Umbilical cord (tissue), 1 donor: ENCODE measurements at regions not wholly inside any gene's neighbourhood (a gene's known extent, or its start where the extent isn't known, plus 50 kb on each side); places are given as distances from the start of the nearest gene placed in this dataset.
"Not testable (repeated sequence)": the region's sequence is repeated elsewhere in the genome, so short reads cannot be mapped to it uniquely, and the experiment has no call there.

Source experiments
- DNase-seq: peaks from one replicate; pipeline ENCODE4 v3.0.0-alpha.2; 2015; ENCODE audit warnings: low spot score

GRCh38 chr9:41754822-41755221 is 374.4 kb downstream of the CNTNAP3B start:
- not testable (repeated sequence) for DNase-seq

GRCh38 chr9:41754403-41754802 is 374.8 kb downstream of the CNTNAP3B start:
- DNase-seq, result not testable (repeated sequence)

GRCh38 chr9:41741897-41742296 is 387.3 kb downstream of the CNTNAP3B start:
- DNase-seq, result not testable (repeated sequence)

GRCh38 chr9:41741173-41741572 is 388.1 kb downstream of the CNTNAP3B start:
- not testable (repeated sequence) for DNase-seq

GRCh38 chr9:41738681-41739080 is 390.5 kb downstream of the CNTNAP3B start:
- DNase-seq, result not testable (repeated sequence)

GRCh38 chr9:41699190-41699589 is 430.0 kb downstream of the CNTNAP3B start:
- not testable (repeated sequence) for DNase-seq

- peak; percentile 0 for DNase-seq
Observed at GRCh38 chr9:41697080-41697479, 432.1 kb downstream of the CNTNAP3B start.

- DNase-seq, result not testable (repeated sequence)
Observed at GRCh38 chr9:41679312-41679711, 449.9 kb downstream of the CNTNAP3B start.

GRCh38 chr9:41663497-41664036 is 465.7 kb downstream of the CNTNAP3B start:
- DNase-seq, result not testable (repeated sequence)

- DNase-seq, result not testable (repeated sequence)
Observed at GRCh38 chr9:41658706-41659105, 469.6 kb upstream of the ZNG1F start.

GRCh38 chr9:41658116-41658515 is 469.0 kb upstream of the ZNG1F start:
- not testable (repeated sequence) for DNase-seq

GRCh38 chr9:41657141-41657540 is 468.0 kb upstream of the ZNG1F start:
- not testable (repeated sequence) for DNase-seq

GRCh38 chr9:41655071-41655554 is 466.0 kb upstream of the ZNG1F start:
- peak; percentile 35 for DNase-seq

- peak; percentile 50 for DNase-seq
Observed at GRCh38 chr9:41654349-41654748, 465.2 kb upstream of the ZNG1F start.

GRCh38 chr9:41653560-41654340 is 464.6 kb upstream of the ZNG1F start:
- not testable (repeated sequence) for DNase-seq

GRCh38 chr9:41652800-41653199 is 463.7 kb upstream of the ZNG1F start:
- not testable (repeated sequence) for DNase-seq

GRCh38 chr9:41652100-41652713 is 463.1 kb upstream of the ZNG1F start:
- not testable (repeated sequence) for DNase-seq

- not testable (repeated sequence) for DNase-seq
Observed at GRCh38 chr9:41650086-41650485, 461.0 kb upstream of the ZNG1F start.

GRCh38 chr9:41648564-41648963 is 459.4 kb upstream of the ZNG1F start:
- not testable (repeated sequence) for DNase-seq

GRCh38 chr9:41646246-41646645 is 457.1 kb upstream of the ZNG1F start:
- not testable (repeated sequence) for DNase-seq

GRCh38 chr9:41643571-41644279 is 454.6 kb upstream of the ZNG1F start:
- not testable (repeated sequence) for DNase-seq

GRCh38 chr9:41633726-41634125 is 444.6 kb upstream of the ZNG1F start:
- DNase-seq, result not testable (repeated sequence)
